Left ventricle myocardium superior (tissue), 1 donor: ENCODE measurements at regions not wholly inside any gene's neighbourhood (a gene's known extent, or its start where the extent isn't known, plus 50 kb on each side); places are given as distances from the start of the nearest gene placed in this dataset.
"Not testable (repeated sequence)": the region's sequence is repeated elsewhere in the genome, so short reads cannot be mapped to it uniquely, and the experiment has no call there.

Source experiments
- ATAC-seq: fragments of 200-7000 bp; cut with Tn5 transposase; one replicate; pipeline ENCODE4 v1.9.1; 2020; ENCODE audit warnings: mild to moderate bottlenecking, moderate library complexity
- DNase-seq: peaks from one replicate; pipeline ENCODE4 v3.0.0-alpha.2; 2020
- intact Hi-C: fragments of 100-400 bp; cut with micrococcal nuclease; formaldehyde crosslinking; loops from one replicate; pipeline ENCODE4 v1.11.0; 2022
- donor health status: DM: no; HTN: yes; CAD: no; lungs with severe emphysema.

DNA sequence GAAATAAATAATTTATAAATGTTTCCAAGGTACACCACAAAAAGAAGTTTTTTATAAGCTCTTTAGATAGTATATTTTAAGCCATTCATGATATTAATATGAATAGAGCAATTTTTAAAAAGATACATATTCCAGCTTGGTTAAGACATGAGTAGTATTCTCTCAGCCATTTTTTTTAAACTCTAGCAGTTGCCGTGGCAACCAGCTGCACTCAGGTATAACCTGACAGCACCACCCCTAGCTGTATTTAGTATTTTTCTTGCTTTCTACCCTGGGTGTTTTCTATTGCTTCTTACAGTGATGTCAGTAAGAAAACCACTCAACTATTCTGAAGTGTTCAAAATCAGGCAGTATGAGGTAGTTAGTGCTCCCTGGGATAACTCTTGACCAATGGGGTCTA lies 496.3 kb upstream of the CNTN3 start:
- intact Hi-C loops, result no loop called here
- no peak for ATAC-seq
- no peak for DNase-seq

DNA sequence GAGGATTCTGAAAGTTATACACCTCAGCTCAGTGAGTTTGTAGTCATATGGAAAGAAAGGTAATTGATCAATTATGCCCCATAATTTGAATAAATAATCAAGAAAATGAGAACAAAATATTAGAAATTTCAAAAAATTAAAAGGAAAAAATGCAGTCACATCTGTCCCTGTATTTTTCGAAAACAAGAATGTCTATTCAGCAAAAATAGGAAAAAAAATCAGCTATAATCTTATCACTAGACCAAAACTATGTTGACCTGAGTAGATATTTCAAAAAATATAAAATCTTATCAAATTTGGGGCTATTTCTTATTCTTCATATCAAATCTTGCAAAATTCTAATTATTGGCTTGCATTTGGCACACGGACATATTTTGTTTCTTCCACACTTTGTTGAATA lies 501.2 kb upstream of the CNTN3 start:
- no peak for ATAC-seq
- intact Hi-C loops, result no loop called here

DNA sequence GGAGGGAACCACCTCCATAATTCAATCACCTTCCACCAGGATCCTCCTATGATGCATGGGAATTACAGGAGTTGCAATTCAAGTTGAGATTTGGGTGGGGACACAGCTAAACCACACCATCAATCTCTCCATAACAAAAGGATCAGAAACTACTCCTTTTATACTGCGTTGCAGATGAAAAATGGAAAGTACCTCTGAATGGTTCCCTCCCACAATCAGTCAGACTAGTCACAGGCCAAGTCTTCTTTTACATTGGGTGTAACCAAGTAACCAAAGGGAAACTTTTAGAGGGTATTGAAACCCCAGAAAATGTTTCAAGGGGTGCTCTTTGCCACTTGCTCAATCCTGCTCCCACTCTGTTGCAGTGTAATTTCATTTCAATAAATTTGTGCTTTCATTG lies 504.3 kb upstream of the CNTN3 start:
- DNase-seq, result no peak
- intact Hi-C loops, result no loop called here
- no peak for ATAC-seq

More for the DNA sequence above, 501.2 kb upstream of the CNTN3 start:
- no peak for DNase-seq

DNA sequence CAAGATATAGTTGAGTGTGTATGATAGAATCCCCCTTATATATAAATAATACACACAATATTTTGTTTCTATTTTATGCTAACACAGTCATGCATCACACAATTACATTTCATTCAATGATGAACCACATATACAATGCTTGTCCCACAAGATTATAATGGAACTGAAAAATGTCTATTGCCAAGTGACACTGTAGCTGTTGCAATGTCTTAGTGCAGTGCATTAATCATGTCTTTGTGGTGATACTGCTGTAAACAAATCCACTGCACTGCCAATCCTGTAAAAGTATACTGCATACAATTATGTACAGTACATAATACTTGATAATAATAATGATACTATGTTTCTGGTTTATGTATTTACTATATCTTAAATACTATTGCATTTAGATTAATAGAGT lies 512.1 kb upstream of the CNTN3 start:
- DNase-seq, result no peak
- intact Hi-C loops, result no loop called here
- no peak for ATAC-seq

DNA sequence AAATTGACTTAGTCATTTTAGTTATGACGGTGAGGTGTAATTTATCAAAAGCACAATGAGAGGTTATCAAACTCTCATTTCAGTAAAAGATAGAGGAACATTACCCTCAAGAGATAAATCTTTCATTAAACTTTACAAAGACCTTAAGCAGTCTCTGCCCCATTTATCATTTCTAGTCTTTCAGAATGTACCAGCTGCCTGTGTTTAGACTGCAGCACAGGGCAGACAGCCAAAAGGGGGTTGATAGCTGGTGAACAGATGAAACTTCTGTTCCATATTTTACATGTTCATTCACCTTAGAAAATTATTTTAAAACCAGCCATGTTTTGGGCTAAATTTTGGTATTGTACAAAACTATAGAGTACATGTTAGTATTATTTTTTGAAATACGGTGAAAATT lies 514.6 kb upstream of the CNTN3 start:
- DNase-seq (no peak), ATAC-seq (no peak)
- intact Hi-C loops, result no loop called here

DNA sequence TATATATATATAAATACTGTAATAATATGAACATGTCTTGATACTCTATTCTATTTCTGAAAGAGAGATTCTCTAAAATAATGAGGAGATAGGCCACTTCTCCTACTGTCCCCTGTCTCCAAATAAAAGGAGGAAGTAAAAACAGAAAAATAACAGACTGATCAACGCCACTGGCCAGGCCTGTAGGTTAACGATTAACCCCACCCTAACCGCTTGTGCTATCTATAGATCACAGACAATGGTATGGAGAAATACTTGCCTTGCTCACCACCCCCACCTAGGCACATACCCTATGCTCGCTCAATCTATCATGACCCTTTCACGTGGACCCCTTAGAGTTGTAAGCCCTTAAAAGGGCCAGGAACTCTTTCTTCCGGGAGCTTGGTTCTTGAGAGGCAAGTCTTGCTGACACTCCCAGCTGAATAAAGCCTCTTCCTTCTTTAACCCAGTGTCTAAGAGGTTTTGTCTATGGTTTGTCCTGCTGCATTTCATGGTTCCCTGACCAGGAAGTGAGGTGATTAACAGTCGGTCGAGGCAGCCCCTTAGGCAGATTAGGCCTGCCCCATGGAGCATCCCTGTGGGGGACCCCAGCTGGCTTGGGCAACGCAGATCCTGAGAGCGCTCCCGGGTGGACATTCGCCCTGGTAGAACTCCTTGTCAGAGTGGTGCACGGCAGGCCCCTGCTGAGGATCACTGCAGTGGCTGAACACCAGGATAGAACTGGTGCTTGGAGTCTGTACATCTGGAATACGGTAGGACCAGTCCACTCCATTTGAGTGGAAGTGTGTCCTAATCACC lies 521.8 kb upstream of the CNTN3 start:
- DNase-seq (no peak), ATAC-seq (no peak)
- intact Hi-C loops, result no loop called here

DNA sequence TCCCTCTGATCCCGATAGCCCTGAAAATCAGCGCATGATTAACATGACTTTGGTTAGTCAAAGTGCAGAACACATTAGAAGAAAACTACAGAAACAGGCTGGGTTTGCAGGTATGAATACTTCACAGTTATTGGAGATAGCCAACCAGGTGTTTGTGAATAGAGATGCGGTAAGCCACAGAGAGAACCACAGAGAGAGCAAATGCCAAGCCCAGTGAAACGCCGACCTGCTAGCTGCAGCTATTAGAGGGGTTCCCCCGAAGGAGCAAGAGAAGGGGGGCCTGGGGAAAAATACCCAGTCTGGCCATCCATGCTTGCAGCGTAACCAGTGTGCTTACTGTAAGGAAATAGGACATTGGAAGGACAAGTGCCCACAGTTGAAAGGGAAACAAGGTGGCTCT lies 523.9 kb upstream of the CNTN3 start:
- intact Hi-C loops, result no loop called here
- no peak for DNase-seq
- ATAC-seq, result no peak

DNA sequence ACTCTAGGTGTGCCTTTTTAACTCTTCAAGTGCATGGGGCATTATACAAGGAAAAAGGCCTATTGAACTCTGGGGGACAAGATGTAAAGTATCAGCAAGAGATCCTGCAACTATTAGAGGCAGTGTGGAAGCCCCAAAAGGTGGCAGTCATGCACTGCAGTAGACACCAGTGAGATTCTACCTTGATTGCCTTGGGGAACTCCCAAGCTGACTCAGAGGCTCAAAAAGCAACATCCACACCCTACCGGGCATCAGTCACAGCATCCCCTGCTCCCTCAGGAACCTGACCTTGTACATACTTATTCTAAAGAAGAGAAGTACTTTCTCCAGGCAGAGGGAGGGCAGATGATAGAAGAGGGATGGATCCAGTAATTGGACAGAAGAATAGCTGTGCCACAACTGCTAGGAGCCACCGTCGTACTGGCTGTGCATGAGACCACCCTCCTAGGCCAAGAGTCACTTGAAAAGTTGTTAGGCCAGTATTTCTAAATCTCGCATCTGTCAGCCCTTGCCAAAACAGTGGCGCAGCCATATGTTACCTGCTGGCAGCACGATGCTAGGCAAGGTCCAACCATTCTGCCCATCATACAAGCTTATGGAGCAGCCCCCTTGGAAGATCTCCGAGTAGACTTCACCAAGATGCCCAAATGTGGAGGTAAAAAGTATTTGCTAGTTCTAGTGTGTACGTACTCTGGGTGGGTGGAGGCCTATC lies 523.1 kb upstream of the FRG2C start:
- intact Hi-C loops, result no loop called here
- ATAC-seq (no peak), DNase-seq (no peak)

DNA sequence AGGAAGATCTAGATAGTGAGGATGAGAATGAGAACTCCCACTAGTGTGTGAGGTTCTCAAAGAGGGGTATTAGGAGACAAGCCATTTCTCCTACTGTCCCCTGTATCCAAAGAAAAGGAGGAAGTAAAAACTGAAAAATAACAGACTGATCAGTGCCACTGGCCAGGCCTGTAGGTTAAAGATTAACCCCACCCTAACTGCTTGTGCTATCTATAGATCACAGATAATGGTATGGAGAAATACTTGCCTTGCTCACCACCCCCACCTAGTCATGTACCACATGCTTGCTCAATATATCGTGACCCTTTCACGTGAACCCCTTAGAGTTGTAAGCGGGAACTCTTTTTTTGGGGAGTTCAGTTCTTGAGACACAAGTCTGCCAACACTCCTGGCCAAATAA lies 519.7 kb upstream of the FRG2C start:
- DNase-seq, result no peak
- intact Hi-C loops, result no loop called here
- no peak for ATAC-seq

DNA sequence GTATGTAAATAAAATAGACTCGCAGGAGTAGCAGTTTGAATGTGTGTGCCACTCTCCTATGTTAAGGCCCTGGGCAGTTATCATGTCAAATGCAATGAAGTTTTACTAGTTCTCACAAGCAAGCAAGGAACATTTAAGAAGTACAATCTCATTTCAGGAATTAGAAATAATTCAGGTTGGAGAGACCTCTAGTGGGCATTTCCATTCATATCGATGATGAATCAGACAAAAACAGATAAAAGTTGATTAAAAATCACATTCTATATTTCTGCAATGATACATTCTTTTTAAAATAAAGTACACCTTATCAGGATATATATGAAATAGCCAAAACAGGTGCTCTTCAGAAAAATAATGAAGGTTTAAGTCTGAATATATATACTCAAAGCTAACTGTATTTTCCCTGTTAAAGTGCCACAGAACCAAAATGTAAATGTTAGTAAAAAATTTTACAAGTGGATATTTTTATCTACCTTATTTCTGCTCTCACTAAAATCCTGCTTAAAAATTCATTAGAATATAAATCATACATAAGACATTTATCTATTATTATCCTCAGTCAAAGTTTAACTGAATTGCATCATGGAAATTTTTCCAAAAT lies 492.4 kb upstream of the FRG2C start:
- intact Hi-C loops, result no loop called here
- no peak for ATAC-seq
- DNase-seq, result no peak

DNA sequence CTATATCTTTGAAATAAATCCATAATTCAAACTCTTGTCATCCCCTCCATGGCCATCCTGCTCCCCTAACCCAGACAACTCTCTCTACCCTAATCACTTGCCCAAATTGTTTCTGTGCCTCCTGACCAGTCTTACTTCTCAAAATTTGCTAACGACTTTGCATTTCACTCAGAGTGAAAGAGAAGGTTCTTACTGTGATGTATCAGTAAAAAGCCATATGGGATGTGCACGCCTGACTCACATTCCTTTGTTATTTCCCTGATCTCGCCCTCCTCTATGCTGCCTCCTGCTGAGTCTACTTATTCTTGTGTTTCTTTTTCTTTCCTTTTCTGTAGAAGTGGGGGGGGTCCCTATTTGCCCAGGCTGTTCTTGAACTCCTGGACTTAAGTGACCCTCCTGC lies 487.2 kb upstream of the FRG2C start:
- intact Hi-C loops, result no loop called here
- no peak for ATAC-seq
- no peak for DNase-seq

DNA sequence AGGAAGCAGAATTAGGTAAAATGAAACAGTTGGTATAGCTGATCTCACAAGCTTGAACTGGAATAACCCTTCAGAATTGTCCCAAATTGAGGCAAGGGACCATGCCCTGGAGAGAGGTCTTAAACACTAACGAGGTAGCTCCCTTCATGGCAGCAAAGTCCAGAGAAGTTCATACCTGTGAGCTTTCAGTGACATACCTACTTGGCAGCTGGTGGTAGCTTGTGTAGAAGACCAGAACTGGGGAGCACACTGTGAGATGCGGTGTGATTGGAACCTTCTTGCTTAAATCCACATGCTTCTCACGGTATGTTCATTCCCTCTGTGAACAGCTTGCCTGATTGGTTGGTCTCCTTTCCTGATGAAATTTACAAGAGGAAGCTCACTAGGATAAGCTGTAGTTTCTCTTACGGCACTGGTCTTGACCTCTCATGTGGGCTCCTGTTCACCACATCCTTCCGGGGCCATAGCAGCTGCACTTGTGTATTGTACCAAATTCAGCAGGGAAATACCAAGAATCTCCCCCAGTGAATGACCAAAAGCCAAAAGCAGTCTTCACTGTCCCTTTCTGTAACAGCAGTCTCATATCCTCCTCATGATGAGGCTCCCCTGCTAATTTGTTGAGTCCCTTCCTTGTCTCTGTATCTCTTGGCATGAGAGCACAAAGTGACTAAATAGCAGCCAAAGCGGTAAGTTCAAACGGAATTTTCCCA lies 483.7 kb upstream of the FRG2C start:
- intact Hi-C loops, result no loop called here
- no peak for DNase-seq
- ATAC-seq, result no peak

DNA sequence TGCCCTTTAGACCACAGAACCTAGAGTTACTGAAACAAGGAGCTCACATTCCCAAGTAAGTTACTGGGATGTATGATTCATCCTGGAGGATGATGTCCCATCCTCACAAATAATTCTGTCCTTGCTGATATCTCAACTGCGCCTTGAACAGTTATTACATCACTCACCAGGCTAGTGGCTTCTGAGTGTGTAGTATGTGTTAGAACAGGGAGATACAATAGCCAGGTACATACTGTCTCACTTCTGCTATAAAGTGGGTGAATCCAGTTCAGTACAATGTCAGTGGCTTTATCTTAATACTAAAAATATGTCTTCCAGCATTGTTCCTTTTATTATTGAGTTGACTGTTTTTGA lies 483.2 kb upstream of the FRG2C start:
- ATAC-seq (no peak), DNase-seq (no peak)
- intact Hi-C loops, result no loop called here

DNA sequence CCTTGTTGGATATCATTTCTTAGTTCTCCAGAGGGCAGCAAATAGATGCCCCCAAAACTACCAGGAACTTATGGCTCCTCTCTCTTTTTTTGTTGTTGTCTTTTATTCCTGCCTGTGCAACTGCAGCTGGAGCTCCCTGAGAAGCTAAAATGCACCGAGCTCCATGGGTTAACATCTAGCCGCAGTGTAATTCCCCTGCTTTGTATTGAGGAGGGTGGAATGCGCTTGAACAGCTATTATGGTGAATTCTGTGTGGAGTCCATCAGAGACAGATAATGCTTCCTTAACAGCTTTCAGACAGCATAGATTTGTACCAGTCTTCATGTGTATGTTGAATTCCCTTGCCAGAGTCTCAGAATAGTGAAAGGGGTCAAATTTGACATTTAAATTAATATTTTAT lies 475.2 kb upstream of the FRG2C start:
- DNase-seq, result no peak
- intact Hi-C loops, result no loop called here
- ATAC-seq, result no peak

DNA sequence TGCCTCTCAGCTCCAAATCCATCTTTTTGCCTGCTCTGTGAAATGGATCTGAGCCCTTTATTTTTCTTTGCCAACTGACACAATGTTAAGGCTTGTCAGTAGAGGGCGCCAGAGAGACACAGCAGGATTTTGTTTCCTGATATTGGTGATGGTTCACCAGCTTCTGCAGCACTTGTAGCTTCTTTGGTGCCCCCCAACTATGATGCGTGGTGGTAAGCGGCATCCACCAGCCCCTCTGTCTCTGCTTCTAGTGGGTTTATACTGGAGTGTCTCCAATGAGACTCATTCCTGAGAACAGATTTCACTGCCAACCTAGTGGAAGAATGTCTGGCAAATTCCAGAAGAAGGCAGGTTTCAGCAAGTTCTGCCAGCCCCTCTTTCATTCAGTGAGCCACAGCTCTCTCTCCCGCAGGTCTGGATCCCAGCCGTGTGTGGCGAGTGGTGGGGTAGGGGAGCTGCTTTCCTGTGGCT lies 471.9 kb upstream of the FRG2C start:
- ATAC-seq (no peak), DNase-seq (no peak)
- intact Hi-C loops, result no loop called here

DNA sequence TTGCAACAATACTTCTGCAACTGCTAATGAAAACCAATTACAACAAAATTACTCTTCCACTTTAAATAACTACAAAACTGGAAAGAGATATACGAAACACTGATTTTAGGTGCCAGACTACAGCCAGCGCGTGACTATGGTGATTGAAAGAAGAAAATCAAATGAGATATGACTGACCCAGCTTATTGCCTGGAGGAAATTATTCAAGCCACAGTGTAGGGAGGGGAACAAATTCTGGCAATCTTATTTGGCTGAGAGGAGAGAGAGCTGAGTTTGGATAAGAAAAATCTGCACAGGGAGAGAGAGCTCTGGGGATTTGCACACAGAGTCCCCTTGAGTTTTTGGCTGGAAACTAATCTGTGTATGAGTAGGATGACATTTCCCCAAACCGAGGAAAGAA lies 470.3 kb upstream of the FRG2C start:
- DNase-seq, result no peak
- intact Hi-C loops, result no loop called here
- ATAC-seq, result no peak

DNA sequence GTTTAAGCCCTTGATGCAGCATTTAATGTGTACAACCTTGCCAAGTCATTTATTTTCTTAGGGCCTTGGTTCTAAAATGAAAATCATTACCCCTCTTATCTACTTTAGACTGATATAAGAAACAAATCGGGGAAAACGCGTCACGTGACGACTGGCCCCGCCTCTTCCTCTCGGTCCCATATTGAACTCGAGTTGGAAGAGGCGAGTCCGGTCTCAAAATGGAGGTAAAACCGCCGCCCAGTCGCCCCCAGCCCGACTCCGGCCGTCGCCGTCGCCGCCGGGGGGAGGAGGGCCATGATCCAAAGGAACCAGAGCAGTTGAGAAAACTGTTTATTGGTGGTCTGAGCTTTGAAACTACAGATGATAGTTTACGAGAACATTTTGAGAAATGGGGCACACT lies 449.8 kb upstream of the FRG2C start:
- DNase-seq, ATAC-seq, intact Hi-C loops: not testable (repeated sequence)

DNA sequence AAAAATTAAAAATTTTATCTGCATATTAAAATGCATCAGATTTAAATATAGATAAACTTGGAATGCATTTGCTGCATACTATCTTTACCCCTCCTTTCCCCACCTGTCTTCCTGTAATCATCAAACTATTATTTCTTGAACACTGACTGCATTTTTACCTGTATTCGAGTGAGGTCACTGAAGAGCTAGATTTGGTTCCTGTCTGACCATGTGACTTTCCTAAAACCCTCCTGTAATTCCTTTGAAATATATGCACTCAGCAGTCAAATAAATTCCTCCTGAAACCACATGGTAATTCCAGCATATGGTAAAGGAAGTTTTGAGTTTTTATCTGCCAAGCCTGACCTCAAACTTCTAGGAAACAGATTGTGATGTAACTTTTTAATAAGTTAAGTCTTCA lies 445.6 kb upstream of the FRG2C start:
- DNase-seq, result no peak
- intact Hi-C loops, result no loop called here
- ATAC-seq, result no peak

DNA sequence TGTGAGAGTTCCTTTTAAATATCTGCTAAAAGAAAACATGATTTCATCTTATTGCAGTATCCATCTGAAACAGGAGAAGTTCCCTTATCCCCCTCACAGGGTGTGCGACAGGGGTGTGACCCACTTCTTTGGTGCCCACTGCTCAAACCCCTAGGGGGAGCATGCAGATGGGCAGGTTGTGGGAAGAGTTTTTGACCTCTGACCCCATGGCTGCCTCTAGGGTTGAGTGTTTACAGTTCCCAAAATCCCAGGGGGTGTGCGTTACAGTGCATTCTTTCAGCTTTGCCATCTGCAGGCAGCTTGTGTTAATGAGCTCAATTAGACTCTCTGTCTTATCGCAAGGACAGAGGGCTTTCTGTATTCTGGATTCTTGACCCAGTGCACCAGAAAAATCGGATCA lies 443.2 kb upstream of the FRG2C start:
- DNase-seq (no peak), ATAC-seq (no peak)
- intact Hi-C loops, result no loop called here

DNA sequence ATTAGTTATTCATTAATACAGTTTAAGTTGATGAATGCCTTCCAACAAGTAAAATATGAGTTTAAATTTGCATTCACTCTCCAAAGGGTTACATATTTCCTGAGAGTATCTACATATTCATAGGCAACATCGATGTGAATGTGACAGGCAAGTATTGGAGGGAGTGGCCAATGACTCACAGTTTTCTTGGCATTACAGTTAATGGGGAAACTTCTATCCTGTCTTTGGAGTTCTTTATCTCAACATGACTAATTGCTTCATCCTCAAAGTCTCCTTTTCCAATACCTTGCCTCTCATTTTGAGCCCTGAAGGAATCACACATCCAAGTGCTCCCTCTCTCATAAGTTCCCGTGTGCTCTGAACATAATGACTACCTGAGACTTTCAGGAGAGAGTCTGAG lies 439.7 kb upstream of the FRG2C start:
- ATAC-seq, result no peak
- intact Hi-C loops, result no loop called here

More for the DNA sequence above, 439.7 kb upstream of the FRG2C start:
- no peak for DNase-seq
